ENCODE measurements at regions not wholly inside any gene's neighbourhood (a gene's known extent, or its start where the extent isn't known, plus 50 kb on each side); places are given as distances from the start of the nearest gene placed in this dataset.

DNA sequence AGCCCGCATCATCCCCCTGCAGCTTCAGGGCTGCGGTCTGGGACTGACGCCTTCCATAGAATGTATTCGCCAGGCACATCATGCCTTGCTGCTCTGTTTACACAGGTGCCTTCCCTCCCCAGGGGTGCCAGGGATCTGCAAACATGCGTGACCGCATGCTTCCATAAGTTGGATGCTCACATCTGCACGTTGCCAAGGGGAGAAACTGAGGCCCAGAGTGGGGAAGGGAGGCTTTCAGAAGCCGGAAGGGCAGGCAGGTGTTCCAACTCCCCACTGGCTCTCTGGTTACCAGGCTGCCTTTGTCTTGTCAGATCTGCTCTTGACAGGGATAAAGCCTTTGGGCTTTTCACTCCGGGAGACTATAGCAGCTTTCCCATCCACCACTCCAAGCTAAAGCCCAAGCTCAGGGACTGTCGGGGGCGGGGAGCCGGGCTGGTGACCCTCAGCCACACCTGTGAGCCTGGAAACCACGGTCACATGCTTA lies 125.8 kb upstream of the TNP1 start:
- TF ChIP-seq, protein P1, sequence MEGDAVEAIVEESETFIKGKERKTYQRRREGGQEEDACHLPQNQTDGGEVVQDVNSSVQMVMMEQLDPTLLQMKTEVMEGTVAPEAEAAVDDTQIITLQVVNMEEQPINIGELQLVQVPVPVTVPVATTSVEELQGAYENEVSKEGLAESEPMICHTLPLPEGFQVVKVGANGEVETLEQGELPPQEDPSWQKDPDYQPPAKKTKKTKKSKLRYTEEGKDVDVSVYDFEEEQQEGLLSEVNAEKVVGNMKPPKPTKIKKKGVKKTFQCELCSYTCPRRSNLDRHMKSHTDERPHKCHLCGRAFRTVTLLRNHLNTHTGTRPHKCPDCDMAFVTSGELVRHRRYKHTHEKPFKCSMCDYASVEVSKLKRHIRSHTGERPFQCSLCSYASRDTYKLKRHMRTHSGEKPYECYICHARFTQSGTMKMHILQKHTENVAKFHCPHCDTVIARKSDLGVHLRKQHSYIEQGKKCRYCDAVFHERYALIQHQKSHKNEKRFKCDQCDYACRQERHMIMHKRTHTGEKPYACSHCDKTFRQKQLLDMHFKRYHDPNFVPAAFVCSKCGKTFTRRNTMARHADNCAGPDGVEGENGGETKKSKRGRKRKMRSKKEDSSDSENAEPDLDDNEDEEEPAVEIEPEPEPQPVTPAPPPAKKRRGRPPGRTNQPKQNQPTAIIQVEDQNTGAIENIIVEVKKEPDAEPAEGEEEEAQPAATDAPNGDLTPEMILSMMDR (conservative IDR thresholded peaks at IDR 0.05; ENCODE audit: low read depth, low read length), result no peak
- TF ChIP-seq EZH2 (IDR thresholded peaks at IDR 0.05; ENCODE audit: borderline replicate concordance, low read depth, low read length, poor library complexity, severe bottlenecking), result no peak
